Muscle layer of duodenum (tissue), 2 donors: ENCODE measurements at regions not wholly inside any gene's neighbourhood (a gene's known extent, or its start where the extent isn't known, plus 50 kb on each side); places are given as distances from the start of the nearest gene placed in this dataset.

Experiments used
- H3K27ac ChIP-seq: one replicate; pipeline ENCODE4 v1.7.0; 2013; ENCODE audit warnings: mild to moderate bottlenecking, low read length
- H3K27me3 ChIP-seq: one replicate; pipeline ENCODE4 v1.7.0; 2013; ENCODE audit warnings: low read depth, mild to moderate bottlenecking, control low read depth, low read length
- H3K36me3 ChIP-seq, 2 donors: one replicate each; pipeline ENCODE4 v1.7.0; 2013; ENCODE audit warnings: low read length in 2 of 2, control low read depth in 1 of 2, mild to moderate bottlenecking in 1 of 2; ENCODE audit not compliant: insufficient read depth in 2 of 2, control insufficient read depth in 1 of 2
- H3K4me1 ChIP-seq, 2 donors: one replicate each; pipeline ENCODE4 v1.7.0; 2013; ENCODE audit warnings: low read length in 2 of 2, mild to moderate bottlenecking in 2 of 2, control low read depth in 1 of 2, moderate library complexity in 1 of 2; ENCODE audit not compliant: insufficient read depth in 2 of 2, control insufficient read depth in 1 of 2
- H3K4me3 ChIP-seq, 2 donors: one replicate each; pipeline ENCODE4 v1.7.0; 2013; ENCODE audit warnings: low read length in 2 of 2, low read depth in 1 of 2, mild to moderate bottlenecking in 1 of 2
- H3K9me3 ChIP-seq, 2 donors: one replicate each; pipeline ENCODE4 v1.7.0; 2013; ENCODE audit warnings: low read length in 2 of 2, control low read depth in 1 of 2, mild to moderate bottlenecking in 1 of 2; ENCODE audit not compliant: control insufficient read depth in 1 of 2
- donor health status: healthy.

DNA sequence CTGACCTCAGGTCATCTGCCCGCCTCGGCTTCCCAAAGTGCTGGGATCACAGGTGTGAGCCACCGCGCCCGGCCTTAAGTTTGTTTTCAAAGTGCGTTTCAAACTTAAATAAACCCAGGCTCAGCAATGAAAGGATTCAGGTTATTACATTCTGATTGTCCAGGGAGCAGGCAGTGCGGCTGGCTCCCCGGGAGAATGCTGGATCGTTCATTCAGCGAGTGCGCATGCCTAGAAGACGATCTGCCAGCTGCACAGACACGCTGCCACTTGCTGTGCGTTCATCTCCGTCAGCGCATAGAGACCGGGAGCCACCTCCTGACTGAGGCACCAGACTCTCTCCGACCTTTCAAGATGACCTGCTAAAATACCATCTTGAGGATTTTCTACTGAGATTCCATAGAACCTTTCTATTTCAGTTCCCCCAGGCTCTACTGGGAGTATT is 163.9 kb upstream of the ZNF217 start:
- Histone ChIP-seq H3K36me3 (no peaks in the 10 kb centered on the region), H3K4me1 (no peaks in the 10 kb centered on the region), H3K27ac (no peak overlapping the region), H3K27me3 (no peaks in the 10 kb centered on the region), H3K9me3 (no peaks in the 10 kb centered on the region), H3K4me3 (no peak overlapping the region)

- Histone ChIP-seq H3K4me3 (no peak overlapping the region), H3K9me3 (no peaks in the 10 kb centered on the region), H3K27ac (no peak overlapping the region), H3K4me1 (peaks cover 0 to 8% of the 10 kb centered on the region in 2 donors), H3K27me3 (no peaks in the 10 kb centered on the region), H3K36me3 (no peaks in the 10 kb centered on the region)
Measured at GRCh38 chr20:53755733-53756531, 162.3 kb upstream of the ZNF217 start.

DNA sequence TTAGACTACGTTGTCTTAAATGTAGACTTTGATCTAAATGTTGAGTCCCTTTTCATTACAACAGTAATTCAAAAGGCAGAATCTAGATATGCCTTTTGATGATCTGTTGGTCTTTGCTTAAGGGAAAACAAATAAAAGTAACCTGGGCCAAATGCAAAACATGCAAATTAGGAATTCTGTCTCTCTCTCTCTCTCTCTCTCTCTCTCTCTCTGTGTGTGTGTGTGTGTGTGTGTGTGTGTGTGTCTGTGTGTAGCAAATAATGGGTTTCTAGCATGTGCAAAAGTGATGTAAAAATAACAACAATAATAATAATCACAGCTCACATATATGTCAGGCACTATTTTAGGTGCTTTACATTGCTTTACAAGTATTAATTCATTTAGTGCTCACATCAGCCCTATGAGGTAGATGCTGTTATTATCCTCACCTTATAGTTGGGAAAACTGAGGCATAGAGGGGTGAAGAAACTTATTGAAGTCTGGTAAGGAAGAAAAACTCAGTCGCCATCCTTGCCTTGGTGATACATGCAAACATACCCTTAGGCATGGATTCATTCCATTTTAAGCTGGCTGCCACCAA is 160.3 kb upstream of the ZNF217 start:
- Histone ChIP-seq H3K9me3 (no peaks in the 10 kb centered on the region), H3K27me3 (no peaks in the 10 kb centered on the region), H3K36me3 (no peaks in the 10 kb centered on the region), H3K4me1 (peaks cover 0 to 8% of the 10 kb centered on the region in 2 donors), H3K27ac (no peak overlapping the region), H3K4me3 (no peak overlapping the region)

DNA sequence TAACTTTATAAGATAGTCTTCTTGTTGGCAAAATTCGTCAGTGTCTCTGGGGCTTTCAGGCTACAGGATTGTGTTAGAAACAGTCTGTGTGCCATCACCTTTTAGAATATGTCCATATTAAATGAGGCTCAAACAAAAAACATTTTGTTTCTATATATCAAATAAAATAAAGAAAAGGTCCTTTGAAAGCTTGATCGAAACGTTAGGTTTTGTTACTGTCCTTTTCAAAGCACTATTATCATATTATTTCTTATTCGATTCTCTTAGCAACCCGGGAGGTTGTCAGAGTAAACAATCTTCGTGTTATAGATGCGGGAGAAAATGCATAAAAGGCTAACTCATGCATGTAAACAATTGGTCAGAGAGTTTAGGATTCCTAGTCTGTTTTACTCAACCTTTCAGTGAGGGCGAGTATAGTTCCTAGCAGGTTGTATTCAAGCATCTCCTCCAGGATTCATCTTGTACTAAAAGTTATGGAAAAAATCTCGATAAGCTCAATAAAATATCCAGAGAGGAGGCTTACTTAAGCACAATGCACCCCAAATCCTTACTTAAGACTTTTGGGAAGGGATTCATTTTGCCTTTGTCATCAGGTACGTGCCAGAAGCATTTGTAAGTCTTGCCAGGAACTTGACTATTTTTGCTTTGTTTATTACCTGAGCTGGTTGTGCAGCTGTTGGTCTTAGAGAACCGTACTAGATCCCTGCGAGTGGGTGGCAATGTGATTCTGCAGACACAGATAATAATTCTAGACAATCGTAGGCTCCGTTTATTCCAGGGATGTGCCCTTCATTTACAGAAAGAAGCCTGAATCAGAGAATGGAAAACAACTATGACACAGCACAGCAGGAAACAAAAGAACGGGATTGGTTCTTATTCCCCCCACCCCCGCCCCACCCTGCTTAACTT is 159.6 kb upstream of the ZNF217 start:
- Histone ChIP-seq H3K4me1 (peaks cover 0 to 8% of the 10 kb centered on the region in 2 donors), H3K27me3 (no peaks in the 10 kb centered on the region), H3K4me3 (no peak overlapping the region), H3K36me3 (no peaks in the 10 kb centered on the region), H3K9me3 (no peaks in the 10 kb centered on the region), H3K27ac (peak overlapping the region; percentile 20)

DNA sequence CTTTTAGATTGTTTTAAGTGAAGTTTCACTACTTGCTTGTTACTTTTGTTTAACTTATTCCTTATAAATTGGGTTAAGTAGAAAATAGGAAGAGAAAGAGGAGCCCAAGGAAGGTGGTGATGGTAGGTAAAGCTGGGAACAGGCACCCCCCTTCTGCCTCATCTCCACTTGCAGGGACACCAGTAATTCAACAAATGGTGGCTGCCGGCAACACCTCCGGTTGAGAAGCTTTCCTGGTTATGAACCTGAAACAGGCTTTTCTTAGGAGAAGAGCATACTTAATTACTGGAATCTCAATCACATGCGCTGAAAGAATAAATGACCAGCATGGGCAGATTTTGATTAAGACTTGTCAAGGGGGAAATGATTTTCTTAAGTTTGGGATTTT is 158.9 kb upstream of the ZNF217 start:
- peaks cover 0 to 8% of the 10 kb centered on the region in 2 donors for H3K4me1 ChIP-seq
- H3K4me3 ChIP-seq, result no peak overlapping the region
- H3K27me3 ChIP-seq, result no peaks in the 10 kb centered on the region
- H3K27ac ChIP-seq, result no peak overlapping the region
- H3K9me3 ChIP-seq, result no peaks in the 10 kb centered on the region
- H3K36me3 ChIP-seq, result no peaks in the 10 kb centered on the region

- no peaks in the 10 kb centered on the region for H3K36me3 ChIP-seq
- H3K4me1 ChIP-seq, result peaks cover 0 to 8% of the 10 kb centered on the region in 2 donors
- no peaks in the 10 kb centered on the region for H3K27me3 ChIP-seq
- H3K27ac ChIP-seq, result peak overlapping the region; percentile 68
- H3K9me3 ChIP-seq, result no peaks in the 10 kb centered on the region
- H3K4me3 ChIP-seq, result no peak overlapping the region
Measured at GRCh38 chr20:53751620-53752318, 158.1 kb upstream of the ZNF217 start.

GRCh38 chr20:53750827-53751619 is 157.4 kb upstream of the ZNF217 start:
- Histone ChIP-seq H3K4me3 (no peak overlapping the region), H3K4me1 (peaks cover 0 to 8% of the 10 kb centered on the region in 2 donors), H3K36me3 (no peaks in the 10 kb centered on the region), H3K27me3 (no peaks in the 10 kb centered on the region), H3K27ac (peak overlapping the region; percentile 68), H3K9me3 (no peaks in the 10 kb centered on the region)

GRCh38 chr20:53749499-53749898 is 155.9 kb upstream of the ZNF217 start:
- Histone ChIP-seq H3K36me3 (no peaks in the 10 kb centered on the region), H3K27ac (no peak overlapping the region), H3K27me3 (no peaks in the 10 kb centered on the region), H3K4me1 (peaks cover 0 to 8% of the 10 kb centered on the region in 2 donors), H3K9me3 (no peaks in the 10 kb centered on the region), H3K4me3 (no peak overlapping the region)

DNA sequence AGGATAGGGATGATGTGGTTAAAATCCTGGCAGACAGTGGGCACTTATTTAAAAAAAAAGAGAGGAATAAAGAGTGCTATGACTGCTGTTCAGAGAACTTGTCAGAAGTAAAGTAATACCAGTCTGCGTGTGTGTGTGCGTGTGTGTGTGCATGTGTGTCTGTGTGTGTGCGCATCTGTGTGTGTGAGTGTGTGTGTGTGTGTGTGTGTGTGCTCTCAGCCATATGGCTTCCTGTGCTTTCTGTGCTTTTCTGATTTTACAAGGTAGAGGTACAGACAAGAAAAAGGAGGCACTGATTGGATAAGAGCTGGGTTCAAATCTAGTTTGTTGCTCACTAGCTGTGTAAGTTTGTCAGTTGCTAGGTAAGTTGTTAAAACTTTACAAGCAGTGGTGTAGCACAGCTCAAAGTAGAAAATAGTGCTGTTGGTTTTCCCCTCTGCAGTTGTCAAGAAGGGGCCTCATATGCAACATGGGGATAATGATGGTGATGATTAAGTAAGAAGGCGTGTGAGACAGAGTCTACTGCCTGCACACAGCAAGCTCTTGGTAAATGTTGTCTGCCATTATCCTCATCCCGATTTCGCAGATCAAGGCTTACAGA is 155.3 kb upstream of the ZNF217 start:
- H3K27me3 ChIP-seq, result no peaks in the 10 kb centered on the region
- peaks cover 0 to 8% of the 10 kb centered on the region in 2 donors for H3K4me1 ChIP-seq
- H3K9me3 ChIP-seq, result no peaks in the 10 kb centered on the region
- no peaks in the 10 kb centered on the region for H3K36me3 ChIP-seq
- H3K4me3 ChIP-seq, result no peak overlapping the region
- H3K27ac ChIP-seq, result no peak overlapping the region

DNA sequence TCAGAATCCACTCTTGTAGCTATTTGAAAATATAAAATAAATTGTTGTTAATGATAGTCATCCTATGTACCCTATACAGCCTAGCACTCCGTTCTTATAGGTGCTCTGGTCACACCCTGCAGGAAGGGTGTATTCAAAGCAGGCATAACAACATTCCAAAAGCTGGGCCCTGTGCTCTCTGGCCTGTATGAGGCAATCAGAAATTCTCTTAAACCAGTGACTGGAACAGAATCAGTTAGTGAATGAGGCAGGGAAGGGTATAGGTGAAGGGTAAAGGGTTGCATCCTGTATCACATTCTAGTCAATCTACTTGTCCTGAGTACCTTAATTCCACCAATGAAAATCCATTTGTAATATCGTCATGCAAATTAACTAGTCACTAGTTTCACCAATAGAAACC is 154.5 kb upstream of the ZNF217 start:
- Histone ChIP-seq H3K27me3 (no peaks in the 10 kb centered on the region), H3K4me3 (no peak overlapping the region), H3K27ac (no peak overlapping the region), H3K9me3 (no peaks in the 10 kb centered on the region), H3K36me3 (no peaks in the 10 kb centered on the region), H3K4me1 (peaks cover 0 to 8% of the 10 kb centered on the region in 2 donors)
